ENCODE measurements at regions not wholly inside any gene's neighbourhood (a gene's known extent, or its start where the extent isn't known, plus 50 kb on each side); places are given as distances from the start of the nearest gene placed in this dataset.

DNA sequence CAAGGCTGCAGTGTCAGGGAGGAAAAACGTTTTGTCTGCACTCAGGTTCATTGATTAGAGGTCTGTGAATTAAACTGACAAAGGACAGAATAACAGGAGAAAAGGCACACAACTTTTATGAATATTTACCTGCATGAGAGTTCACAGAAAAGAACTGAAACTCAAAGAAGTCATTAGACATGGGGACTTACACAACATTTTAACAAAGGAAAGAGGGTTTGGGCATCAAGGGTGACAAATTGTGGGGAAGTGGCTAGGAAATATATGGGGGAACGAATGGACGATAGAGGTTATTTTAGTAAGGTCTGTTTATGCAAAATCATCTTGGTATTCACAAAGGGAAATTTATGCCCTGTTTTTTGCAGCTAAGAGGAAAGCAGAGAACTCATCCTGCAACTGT, 65.6 kb upstream of the C15orf39 start:
- no peak for DNase-seq
- H3K4me1 ChIP-seq, result no peaks in the 10 kb centered on the region
- no peak overlapping the region for H3K27ac ChIP-seq
- no peak overlapping the region for H3K4me3 ChIP-seq (replicated peaks in 1 of 3)
- intact Hi-C loops (cut with DNase I), result no loop called here
- TF ChIP-seq POLR2A (IDR thresholded peaks at IDR 0.05), result no peak
- TF ChIP-seq, protein P1, sequence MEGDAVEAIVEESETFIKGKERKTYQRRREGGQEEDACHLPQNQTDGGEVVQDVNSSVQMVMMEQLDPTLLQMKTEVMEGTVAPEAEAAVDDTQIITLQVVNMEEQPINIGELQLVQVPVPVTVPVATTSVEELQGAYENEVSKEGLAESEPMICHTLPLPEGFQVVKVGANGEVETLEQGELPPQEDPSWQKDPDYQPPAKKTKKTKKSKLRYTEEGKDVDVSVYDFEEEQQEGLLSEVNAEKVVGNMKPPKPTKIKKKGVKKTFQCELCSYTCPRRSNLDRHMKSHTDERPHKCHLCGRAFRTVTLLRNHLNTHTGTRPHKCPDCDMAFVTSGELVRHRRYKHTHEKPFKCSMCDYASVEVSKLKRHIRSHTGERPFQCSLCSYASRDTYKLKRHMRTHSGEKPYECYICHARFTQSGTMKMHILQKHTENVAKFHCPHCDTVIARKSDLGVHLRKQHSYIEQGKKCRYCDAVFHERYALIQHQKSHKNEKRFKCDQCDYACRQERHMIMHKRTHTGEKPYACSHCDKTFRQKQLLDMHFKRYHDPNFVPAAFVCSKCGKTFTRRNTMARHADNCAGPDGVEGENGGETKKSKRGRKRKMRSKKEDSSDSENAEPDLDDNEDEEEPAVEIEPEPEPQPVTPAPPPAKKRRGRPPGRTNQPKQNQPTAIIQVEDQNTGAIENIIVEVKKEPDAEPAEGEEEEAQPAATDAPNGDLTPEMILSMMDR (IDR thresholded peaks at IDR 0.05), result no peak
- H3K27me3 ChIP-seq, result no peaks in the 10 kb centered on the region
- H3K36me3 ChIP-seq, result no peaks in the 10 kb centered on the region
- WGBS, 2 donors, result 68 to 79% methylated on average over 3 of the region's 3 CpGs
- H3K9me3 ChIP-seq, result no peaks in the 10 kb centered on the region

DNA sequence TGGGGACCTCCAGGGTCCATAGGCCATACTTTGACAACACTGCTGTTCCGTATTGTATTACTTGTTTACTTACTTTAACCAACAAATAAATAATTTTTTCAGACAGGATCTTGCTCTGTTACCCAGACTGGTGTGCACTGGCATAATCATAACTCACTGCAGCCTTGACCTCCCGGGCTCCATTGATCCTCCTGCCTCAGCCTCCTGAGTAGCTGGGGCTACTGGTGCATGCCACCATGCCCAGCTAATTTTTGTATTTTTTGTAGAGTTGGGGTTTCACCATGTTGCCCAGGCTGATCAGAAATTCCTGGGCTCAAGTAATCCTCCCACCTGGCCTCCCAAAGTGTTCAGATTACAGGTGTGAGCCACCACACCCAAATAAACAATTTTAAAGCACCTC, 64.9 kb upstream of the C15orf39 start:
- no peak for DNase-seq
- no peaks in the 10 kb centered on the region for H3K36me3 ChIP-seq
- no peak for TF ChIP-seq POLR2A (IDR thresholded peaks at IDR 0.05)
- TF ChIP-seq, protein P1 (IDR thresholded peaks at IDR 0.05), result no peak
- no peak overlapping the region for H3K27ac ChIP-seq
- WGBS, 2 donors, result 91 to 97% methylated on average over 2 of the region's 2 CpGs
- no peaks in the 10 kb centered on the region for H3K9me3 ChIP-seq
- no peaks in the 10 kb centered on the region for H3K4me1 ChIP-seq
- no peak overlapping the region for H3K4me3 ChIP-seq (replicated peaks in 1 of 3)
- no peaks in the 10 kb centered on the region for H3K27me3 ChIP-seq
- intact Hi-C loops (cut with DNase I), result no loop called here

DNA sequence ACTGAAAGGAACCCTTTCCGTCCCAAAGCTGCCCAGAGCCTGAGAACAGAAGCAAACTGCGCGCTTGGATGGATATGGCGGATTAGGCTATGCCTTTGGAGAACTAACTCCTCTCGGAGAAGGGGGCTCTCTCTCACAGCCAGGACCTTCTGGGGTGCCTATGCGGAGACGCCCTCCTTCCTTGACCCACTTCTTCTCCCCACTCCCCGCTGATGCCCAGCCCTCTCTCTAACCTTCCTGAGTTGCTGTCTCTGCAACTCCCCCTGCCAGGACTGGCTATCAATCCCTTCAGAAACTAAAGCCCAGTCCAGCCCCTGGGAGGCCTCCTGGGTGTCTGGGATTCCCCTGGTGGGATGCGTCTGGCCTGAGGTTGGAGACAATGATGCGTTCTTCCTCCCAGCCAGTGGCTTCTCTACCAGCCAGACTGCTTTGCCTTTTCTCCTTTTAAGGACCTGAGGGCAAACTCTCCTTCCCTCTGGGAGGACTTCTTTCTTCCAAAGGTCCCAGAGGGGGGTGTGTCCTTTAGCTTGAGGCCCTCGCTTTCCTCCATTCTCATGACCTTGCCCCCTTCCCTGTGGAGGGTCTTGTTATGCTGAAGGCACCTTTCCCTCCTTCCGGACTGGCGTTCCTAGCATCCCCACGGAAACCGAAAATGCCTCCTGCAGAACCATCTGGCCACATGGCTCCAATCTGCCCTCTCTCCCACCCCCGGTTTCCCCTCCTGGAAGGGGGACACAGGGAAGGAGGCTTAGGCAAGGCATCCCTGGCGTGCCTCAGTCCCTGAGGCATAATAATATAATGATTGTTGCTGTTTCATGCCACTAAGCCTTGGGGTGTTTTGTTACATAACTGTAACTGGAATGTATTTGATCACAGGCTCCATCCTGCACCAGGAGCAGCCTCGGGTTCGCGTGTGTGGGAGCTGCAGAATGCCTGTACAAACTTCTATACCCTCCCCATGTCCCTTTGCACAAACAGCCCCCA, 63.4 kb upstream of the C15orf39 start:
- Histone ChIP-seq H3K36me3 (no peaks in the 10 kb centered on the region), H3K4me3 (replicated peaks in 1 of 3) (no peak overlapping the region), H3K27me3 (no peaks in the 10 kb centered on the region), H3K9me3 (no peaks in the 10 kb centered on the region), H3K4me1 (no peaks in the 10 kb centered on the region), H3K27ac (no peak overlapping the region)
- intact Hi-C loops (cut with DNase I), result no loop called here
- DNase-seq, result no peak
- no peak for TF ChIP-seq POLR2A (IDR thresholded peaks at IDR 0.05)
- TF ChIP-seq, protein P1 (IDR thresholded peaks at IDR 0.05), result no peak
- 75 to 81% methylated on average over 20 of the region's 20 CpGs for WGBS, 2 donors

DNA sequence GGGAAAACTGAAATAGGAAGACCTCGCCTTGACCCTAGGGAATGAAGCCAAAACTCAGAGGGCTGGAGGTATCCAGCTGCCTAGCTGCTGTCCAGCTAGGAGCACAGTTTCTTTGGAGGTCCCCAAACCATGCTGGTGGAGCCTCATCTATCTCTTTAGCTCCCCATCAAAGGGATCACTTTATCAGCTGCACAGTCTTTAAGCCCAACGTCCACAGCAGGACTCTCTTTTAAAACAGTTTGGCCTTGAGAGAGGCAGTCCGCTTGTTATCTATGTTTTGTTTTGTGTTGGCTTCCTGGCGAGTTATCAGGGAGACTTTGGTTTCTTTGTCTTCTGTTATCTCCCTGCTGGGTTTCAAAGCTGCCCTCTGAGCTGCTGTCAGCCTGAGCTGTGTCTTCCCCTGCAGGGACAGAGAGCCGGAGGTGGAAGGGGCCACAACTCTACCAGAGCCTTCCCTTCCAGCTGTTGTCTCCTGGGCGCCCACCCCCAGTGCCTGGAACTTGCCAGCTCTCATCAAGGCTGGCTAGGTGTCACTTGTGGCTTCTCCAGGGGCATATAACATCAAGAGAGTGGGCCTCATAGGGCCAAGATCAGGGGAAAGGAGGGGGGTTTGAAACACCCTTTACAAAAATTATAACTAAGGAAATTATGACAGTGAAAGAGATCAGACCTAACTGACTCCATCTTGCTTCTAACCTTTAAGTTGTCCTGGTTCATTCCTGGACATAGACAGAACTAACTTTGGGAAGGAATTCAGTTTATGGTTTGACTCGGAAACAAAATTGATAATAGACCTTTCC, 61.4 kb upstream of the C15orf39 start:
- WGBS, 2 donors, result 67 to 79% methylated on average over 7 of the region's 7 CpGs
- TF ChIP-seq POLR2A (IDR thresholded peaks at IDR 0.05), result no peak
- TF ChIP-seq, protein P1 (IDR thresholded peaks at IDR 0.05), result no peak
- DNase-seq, result no peak

More for the DNA sequence above, 61.4 kb upstream of the C15orf39 start:
- Histone ChIP-seq H3K36me3 (no peaks in the 10 kb centered on the region), H3K9me3 (no peaks in the 10 kb centered on the region), H3K27ac (no peak overlapping the region), H3K4me3 (replicated peaks in 1 of 3) (no peak overlapping the region), H3K4me1 (no peaks in the 10 kb centered on the region), H3K27me3 (no peaks in the 10 kb centered on the region)
- intact Hi-C loops (cut with DNase I), result no loop called here

Measured in thyroid gland (tissue), 4 donors.